ENCODE measurements at regions not wholly inside any gene's neighbourhood (a gene's known extent, or its start where the extent isn't known, plus 50 kb on each side); places are given as distances from the start of the nearest gene placed in this dataset.

GRCh38 chr13:83498045-83498444 is 384.2 kb downstream of the SLITRK1 start:
- ChIA-PET CTCF (no interaction called here), POLR2A (no interaction called here)
- no peak for TF ChIP-seq CTCF (IDR thresholded peaks at IDR 0.05; ENCODE audit: insufficient read depth, low read length, missing control alignments)
- no peak for DNase-seq (ENCODE audit: low read depth, low spot score)
- H3K4me3 ChIP-seq (ENCODE audit: low read depth, low read length), result no peak overlapping the region

- CTCF ChIA-PET, result no interaction called here
- DNase-seq (ENCODE audit: low read depth, low spot score), result no peak
- POLR2A ChIA-PET, result no interaction called here
- no peak for TF ChIP-seq CTCF (IDR thresholded peaks at IDR 0.05; ENCODE audit: insufficient read depth, low read length, missing control alignments)
- H3K4me3 ChIP-seq (ENCODE audit: low read depth, low read length), result no peak overlapping the region
Observed at GRCh38 chr13:83496501-83496900, 385.8 kb downstream of the SLITRK1 start.

GRCh38 chr13:83485101-83485500 is 397.2 kb downstream of the SLITRK1 start:
- ChIA-PET POLR2A (no interaction called here), CTCF (no interaction called here)
- DNase-seq (ENCODE audit: low read depth, low spot score), result no peak
- H3K4me3 ChIP-seq (ENCODE audit: low read depth, low read length), result no peak overlapping the region
- TF ChIP-seq CTCF (IDR thresholded peaks at IDR 0.05; ENCODE audit: insufficient read depth, low read length, missing control alignments), result no peak

GRCh38 chr13:83471011-83471410 is 411.3 kb downstream of the SLITRK1 start:
- TF ChIP-seq CTCF (IDR thresholded peaks at IDR 0.05; ENCODE audit: insufficient read depth, low read length, missing control alignments), result no peak
- ChIA-PET POLR2A (no interaction called here), CTCF (no interaction called here)
- no peak for DNase-seq (ENCODE audit: low read depth, low spot score)
- no peak overlapping the region for H3K4me3 ChIP-seq (ENCODE audit: low read depth, low read length)

DNA sequence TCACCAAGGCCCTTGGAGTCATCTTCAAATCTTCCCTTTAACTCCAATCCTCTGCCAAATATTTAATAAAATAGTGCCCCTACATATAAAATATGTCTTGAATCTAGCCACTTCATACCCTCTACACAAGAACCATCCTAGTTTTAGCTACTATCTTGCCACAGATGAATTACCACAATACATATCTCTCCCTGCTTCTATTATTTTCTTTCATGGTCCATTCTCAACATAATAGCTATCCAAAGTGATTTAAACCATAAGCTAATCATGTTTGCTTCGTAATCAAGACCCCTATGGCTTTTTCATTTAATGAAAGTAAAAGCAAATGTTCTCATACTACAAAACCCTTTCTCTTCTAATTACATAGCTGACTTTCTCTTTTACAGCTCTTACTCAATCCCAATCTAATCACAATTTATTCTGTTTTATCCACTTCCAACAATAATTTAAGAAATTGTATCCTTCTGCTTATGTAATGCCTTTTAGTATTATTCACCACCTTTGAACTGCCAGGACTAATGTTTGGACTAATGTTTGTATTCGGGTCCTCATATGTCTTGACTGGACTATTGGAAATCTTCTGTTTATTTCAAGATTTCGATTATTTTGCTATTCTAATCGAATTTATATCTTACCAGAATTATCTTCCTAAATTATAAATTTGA is 412.0 kb downstream of the SLITRK1 start:
- CTCF ChIA-PET, result no interaction called here
- TF ChIP-seq CTCF (IDR thresholded peaks at IDR 0.05; ENCODE audit: insufficient read depth, low read length, missing control alignments), result no peak
- no peak overlapping the region for H3K4me3 ChIP-seq (ENCODE audit: low read depth, low read length)
- DNase-seq (ENCODE audit: low read depth, low spot score), result no peak
- POLR2A ChIA-PET, result no interaction called here

DNA sequence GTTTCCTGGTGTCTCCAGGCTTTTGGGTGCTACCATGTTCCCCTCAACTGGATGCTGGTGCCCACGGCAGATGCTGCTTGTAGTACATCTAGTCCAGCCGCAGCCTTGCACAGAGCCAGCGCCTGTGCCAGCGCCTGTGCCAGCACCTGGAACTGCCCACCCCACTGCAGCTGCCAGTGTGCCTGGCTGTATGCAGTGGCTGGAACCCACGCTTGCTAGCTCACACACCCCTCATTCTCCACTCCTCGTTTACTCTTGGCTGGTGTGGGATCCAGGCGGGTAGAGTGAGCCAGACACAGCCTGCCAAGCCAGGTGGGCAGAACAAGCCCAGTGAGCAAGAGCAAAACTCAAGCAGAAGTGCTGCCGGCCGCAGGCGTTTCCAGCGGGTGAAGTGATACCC is 428.6 kb downstream of the SLITRK1 start:
- CTCF ChIA-PET, result no interaction called here
- no peak overlapping the region for H3K4me3 ChIP-seq (ENCODE audit: low read depth, low read length)
- no peak for DNase-seq (ENCODE audit: low read depth, low spot score)
- TF ChIP-seq CTCF (IDR thresholded peaks at IDR 0.05; ENCODE audit: insufficient read depth, low read length, missing control alignments), result no peak
- POLR2A ChIA-PET, result no interaction called here
